PC-3 (cell line): ENCODE measurements at regions not wholly inside any gene's neighbourhood (a gene's known extent, or its start where the extent isn't known, plus 50 kb on each side); places are given as distances from the start of the nearest gene placed in this dataset.

Experiments used
- ATAC-seq: fragments of 200-7000 bp; cut with Tn5 transposase; 2 replicates; pipeline ENCODE4 v1.9.1; 2020; ENCODE audit warnings: mild to moderate bottlenecking, moderate library complexity
- BruUV-seq: library from RNA; stranded (reverse); fragments of 400-500 nt; replicated peaks from 2 replicates; lab custom pipeline; 2021; lab: Mats Ljungman, UMichigan
- CTCF ChIA-PET: fragments of 300-600 bp; sonication (Branson Sonifier 250); formaldehyde crosslinking; loops from one replicate; lab custom pipeline; 2022; ENCODE audit warnings: antibody characterized with exemption; lab: Charles Lee
- POLR2A ChIA-PET: fragments of 300-600 bp; sonication (Branson Sonifier 250); formaldehyde crosslinking; loops from one replicate; lab custom pipeline; 2022; ENCODE audit warnings: antibody characterized with exemption; ENCODE audit not compliant: unreplicated experiment; lab: Charles Lee
- DNase-seq: peaks from one replicate; pipeline ENCODE4 v3.0.0-alpha.2; 2015
- H2AFZ ChIP-seq: fragments of 300-600 bp; sonication (generic); 2 replicates; pipeline ENCODE4 v1.6.0; 2016; ENCODE audit warnings: antibody characterized with exemption, low read length
- H3F3A ChIP-seq: fragments of 300-600 bp; sonication (generic); one replicate; pipeline ENCODE4 v1.6.0; 2017; ENCODE audit warnings: antibody characterized with exemption, low read length, control low read depth, mild to moderate bottlenecking; ENCODE audit not compliant: unreplicated experiment
- H3K27ac ChIP-seq: fragments of 300-600 bp; sonication (generic); 2 replicates; pipeline ENCODE4 v1.5.1; 2016; ENCODE audit warnings: mild to moderate bottlenecking, low read length
- H3K27me3 ChIP-seq: fragments of 300-600 bp; sonication (generic); 2 replicates; pipeline ENCODE4 v1.6.1; 2016; ENCODE audit warnings: low read length, mixed read lengths
- H3K36me3 ChIP-seq: fragments of 300-600 bp; sonication (generic); 2 replicates; pipeline ENCODE4 v1.6.1; 2016; ENCODE audit warnings: low read depth, mixed run types, low read length, mixed read lengths
- H3K4me1 ChIP-seq: fragments of 300-600 bp; sonication (generic); 2 replicates; pipeline ENCODE4 v1.5.1; 2016; ENCODE audit warnings: low read length; ENCODE audit not compliant: insufficient read depth
- H3K4me2 ChIP-seq: fragments of 300-600 bp; sonication (generic); 2 replicates; pipeline ENCODE4 v1.6.0; 2016; ENCODE audit warnings: low read length
- H3K4me3 ChIP-seq: fragments of 300-600 bp; sonication (generic); 2 replicates; pipeline ENCODE4 v1.5.1; 2016; ENCODE audit warnings: mild to moderate bottlenecking, low read length, mixed read lengths
- H3K79me2 ChIP-seq: fragments of 300-600 bp; sonication (generic); 2 replicates; pipeline ENCODE4 v1.6.1; 2017; ENCODE audit warnings: low read length, mixed read lengths
- H3K9ac ChIP-seq: fragments of 300-600 bp; sonication (generic); 2 replicates; pipeline ENCODE4 v1.6.0; 2016; ENCODE audit warnings: mild to moderate bottlenecking, low read length
- H3K9me2 ChIP-seq: fragments of 300-600 bp; sonication (generic); replicated peaks from 2 replicates; pipeline ENCODE4 v1.6.1; 2016; ENCODE audit warnings: mixed run types, low read length, mixed read lengths
- H3K9me3 ChIP-seq: fragments of 300-600 bp; sonication (generic); 2 replicates; pipeline ENCODE4 v1.6.1; 2016; ENCODE audit warnings: low read length, mixed read lengths
- H4K20me1 ChIP-seq: fragments of 300-600 bp; sonication (generic); 2 replicates; pipeline ENCODE4 v1.6.1; 2016; ENCODE audit warnings: low read length, mixed read lengths
- CTCF ChIP-seq: fragments of 300-600 bp; sonication (generic); conservative IDR thresholded peaks from 2 replicates; pipeline ENCODE4 v1.5.1; 2017; ENCODE audit warnings: antibody characterized with exemption, low read depth, mild to moderate bottlenecking, low read length
- EZH2 ChIP-seq: fragments of 300-600 bp; sonication (generic); IDR thresholded peaks from one replicate; pipeline ENCODE4 v1.6.1; 2017; ENCODE audit warnings: antibody characterized with exemption, mild to moderate bottlenecking, low read length; ENCODE audit not compliant: unreplicated experiment
- EZH2phosphoT487 ChIP-seq: fragments of 300-600 bp; sonication (generic); IDR thresholded peaks from 2 replicates; pipeline ENCODE4 v1.6.1; 2018; ENCODE audit warnings: mild to moderate bottlenecking, antibody characterized with exemption, low read length, borderline replicate concordance
- intact Hi-C: fragments of 100-400 bp; cut with micrococcal nuclease; formaldehyde crosslinking; loops from 2 replicates; pipeline ENCODE4 v1.9.0; 2023

DNA sequence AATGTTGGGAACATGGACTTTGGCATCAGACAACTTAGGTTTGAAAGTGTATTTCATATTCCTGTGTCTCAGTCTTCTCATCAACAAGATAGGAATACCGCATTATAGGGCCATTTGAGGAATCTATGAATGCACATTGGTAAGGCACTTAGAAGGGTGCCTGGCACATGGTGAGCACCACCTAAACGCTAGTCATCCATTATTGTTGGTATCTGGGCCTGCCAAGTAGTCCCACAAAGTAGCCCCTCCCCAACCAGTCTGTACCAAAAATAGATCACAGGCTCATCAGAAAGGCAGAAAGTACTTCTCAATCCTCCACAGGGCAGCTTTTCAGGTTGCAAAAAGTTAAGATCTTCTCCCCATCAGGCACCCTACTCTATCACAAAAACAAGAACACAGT, 162.3 kb upstream of the KLF3 start:
- no peak for DNase-seq
- H3K36me3 ChIP-seq, result no peaks in the 10 kb centered on the region
- ChIA-PET CTCF (no interaction called here), POLR2A (no interaction called here)
- H3K79me2 ChIP-seq, result no peaks in the 10 kb centered on the region
- TF ChIP-seq EZH2phosphoT487, result no peak
- TF ChIP-seq CTCF, result no peak
- TF ChIP-seq EZH2, result no peak
- no peak overlapping the region for H2AFZ ChIP-seq
- no peaks in the 10 kb centered on the region for H3K9me2 ChIP-seq
- intact Hi-C loops, result no loop called here
- no peaks in the 10 kb centered on the region for H4K20me1 ChIP-seq
- no peak overlapping the region for H3K27ac ChIP-seq
- no peaks in the 10 kb centered on the region for H3K4me1 ChIP-seq
- H3K27me3 ChIP-seq, result no peaks in the 10 kb centered on the region
- no peak for ATAC-seq
- BruUV-seq, result no TSS peak
- no peak overlapping the region for H3K4me3 ChIP-seq
- no peak overlapping the region for H3K9ac ChIP-seq
- H3K9me3 ChIP-seq, result no peaks in the 10 kb centered on the region
- H3K4me2 ChIP-seq, result no peak overlapping the region
- H3F3A ChIP-seq, result no peaks in the 10 kb centered on the region

- intact Hi-C loops, result no loop called here
- Histone ChIP-seq H3K27ac (no peak overlapping the region), H3K4me2 (no peak overlapping the region), H2AFZ (no peak overlapping the region), H3K9ac (no peak overlapping the region), H3F3A (no peaks in the 10 kb centered on the region), H3K9me3 (no peaks in the 10 kb centered on the region), H3K27me3 (no peaks in the 10 kb centered on the region), H3K4me3 (no peak overlapping the region), H3K9me2 (no peaks in the 10 kb centered on the region), H3K79me2 (no peaks in the 10 kb centered on the region), H3K36me3 (no peaks in the 10 kb centered on the region), H4K20me1 (no peaks in the 10 kb centered on the region), H3K4me1 (no peaks in the 10 kb centered on the region)
- no peak for TF ChIP-seq CTCF
- TF ChIP-seq EZH2, result no peak
- TF ChIP-seq EZH2phosphoT487, result no peak
- CTCF ChIA-PET, result no interaction called here
- ATAC-seq, result no peak
- BruUV-seq, result no TSS peak
- POLR2A ChIA-PET, result no interaction called here
- DNase-seq, result no peak
Measured at GRCh38 chr4:38503689-38504395, 160.2 kb upstream of the KLF3 start.

DNA sequence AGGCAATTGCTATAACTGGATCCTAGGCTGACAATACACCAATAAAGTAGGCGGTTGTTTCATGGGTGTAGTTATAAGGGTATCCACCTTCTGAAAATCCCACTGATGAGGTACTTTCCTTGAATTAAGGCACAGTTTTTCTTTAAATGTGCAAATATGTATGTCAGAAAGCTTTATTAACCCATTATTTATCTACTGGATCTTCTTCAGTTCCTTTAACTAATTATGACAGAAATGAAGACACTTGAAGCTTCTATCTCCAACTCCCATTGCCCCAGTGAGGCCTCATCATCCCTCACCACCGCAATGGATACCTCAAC, 159.6 kb upstream of the KLF3 start:
- no peak for DNase-seq
- no TSS peak for BruUV-seq
- H3K36me3 ChIP-seq, result no peaks in the 10 kb centered on the region
- H3F3A ChIP-seq, result no peaks in the 10 kb centered on the region
- no peaks in the 10 kb centered on the region for H3K27me3 ChIP-seq
- no peaks in the 10 kb centered on the region for H3K4me1 ChIP-seq
- no peak overlapping the region for H2AFZ ChIP-seq
- H3K79me2 ChIP-seq, result no peaks in the 10 kb centered on the region
- no peaks in the 10 kb centered on the region for H3K9me3 ChIP-seq
- no peak overlapping the region for H3K4me3 ChIP-seq
- no peak for TF ChIP-seq EZH2
- TF ChIP-seq EZH2phosphoT487, result no peak
- no peak for TF ChIP-seq CTCF
- no peak overlapping the region for H3K4me2 ChIP-seq
- H3K9me2 ChIP-seq, result no peaks in the 10 kb centered on the region
- ChIA-PET CTCF (no interaction called here), POLR2A (no interaction called here)
- no peaks in the 10 kb centered on the region for H4K20me1 ChIP-seq
- ATAC-seq, result no peak
- no peak overlapping the region for H3K9ac ChIP-seq
- intact Hi-C loops, result no loop called here
- H3K27ac ChIP-seq, result no peak overlapping the region
